GM18951 (cell line): ENCODE measurements at regions not wholly inside any gene's neighbourhood (a gene's known extent, or its start where the extent isn't known, plus 50 kb on each side); places are given as distances from the start of the nearest gene placed in this dataset.

Source experiments
- POLR2A ChIP-seq: IDR thresholded peaks from 4 replicates; pipeline ENCODE4 v1.6.1; 2011; ENCODE audit warnings: mild to moderate bottlenecking; ENCODE audit not compliant: insufficient read length, insufficient read depth; ENCODE audit errors: extremely low read depth
- in situ Hi-C: fragments of 300-500 bp; cut with MboI; formaldehyde crosslinking; loops from one replicate; pipeline ENCODE4 v1.12.0; 2022; ENCODE audit warnings: low sequenced_read_pairs, mixed read lengths, inconsistent platforms; ENCODE audit not compliant: unreplicated experiment

- TF ChIP-seq POLR2A, result no peak
- in situ Hi-C loops, result no loop called here
Measured at GRCh38 chr6:169165561-169166300, 87.9 kb downstream of the THBS2 start.

GRCh38 chr6:169164986-169165385 lies 88.7 kb downstream of the THBS2 start:
- TF ChIP-seq POLR2A, result no peak
- in situ Hi-C loops, result no loop called here

- in situ Hi-C loops, result no loop called here
- no peak for TF ChIP-seq POLR2A
Measured at GRCh38 chr6:169164451-169164850, 89.2 kb downstream of the THBS2 start.

GRCh38 chr6:169163411-169163901 lies 90.2 kb downstream of the THBS2 start:
- no peak for TF ChIP-seq POLR2A
- in situ Hi-C loops, result no loop called here

GRCh38 chr6:169162752-169163407 lies 90.8 kb downstream of the THBS2 start:
- TF ChIP-seq POLR2A, result no peak
- in situ Hi-C loops, result no loop called here

GRCh38 chr6:169162249-169162648 lies 91.4 kb downstream of the THBS2 start:
- no peak for TF ChIP-seq POLR2A
- in situ Hi-C loops, result no loop called here

- no peak for TF ChIP-seq POLR2A
Measured at GRCh38 chr6:169161572-169162167, 92.0 kb downstream of the THBS2 start.

GRCh38 chr6:169160855-169161560 lies 92.6 kb downstream of the THBS2 start:
- in situ Hi-C loops, result no loop called here
- TF ChIP-seq POLR2A, result no peak

More at GRCh38 chr6:169161572-169162167, 92.0 kb downstream of the THBS2 start:
- in situ Hi-C loops, result no loop called here

GRCh38 chr6:169160091-169160854 lies 93.4 kb downstream of the THBS2 start:
- TF ChIP-seq POLR2A, result no peak
- in situ Hi-C loops, result no loop called here

- TF ChIP-seq POLR2A, result no peak
- in situ Hi-C loops, result no loop called here
Measured at GRCh38 chr6:169159331-169159730, 94.3 kb downstream of the THBS2 start.

GRCh38 chr6:169158691-169159090 lies 95.0 kb downstream of the THBS2 start:
- no peak for TF ChIP-seq POLR2A
- in situ Hi-C loops, result no loop called here

GRCh38 chr6:169158174-169158573 lies 95.5 kb downstream of the THBS2 start:
- TF ChIP-seq POLR2A, result no peak
- in situ Hi-C loops, result no loop called here
